Calu3 (cell line): ENCODE measurements at regions not wholly inside any gene's neighbourhood (a gene's known extent, or its start where the extent isn't known, plus 50 kb on each side); places are given as distances from the start of the nearest gene placed in this dataset.

Experiments used
- BruUV-seq: library from RNA; stranded (reverse); fragments of 400-500 nt; replicated peaks from 2 replicates; lab custom pipeline; 2021; lab: Mats Ljungman, UMichigan
- CTCF ChIA-PET: fragments of 300-600 bp; sonication (Branson Sonifier 250); formaldehyde crosslinking; loops from one replicate; lab custom pipeline; 2022; ENCODE audit warnings: antibody characterized with exemption; lab: Charles Lee
- DNase-seq: peaks from one replicate; pipeline ENCODE4 v3.0.0; 2022
- H3K27ac Mint-ChIP-seq: one replicate; pipeline ENCODE4 v1.8.0; 2022; ENCODE audit warnings: mixed read lengths; ENCODE audit not compliant: unreplicated experiment
- H3K27me3 Mint-ChIP-seq: one replicate; pipeline ENCODE4 v1.8.0; 2022; ENCODE audit warnings: mixed read lengths; ENCODE audit not compliant: unreplicated experiment
- H3K36me3 Mint-ChIP-seq: one replicate; pipeline ENCODE4 v1.8.0; 2022; ENCODE audit warnings: mild to moderate bottlenecking, moderate library complexity, mixed read lengths; ENCODE audit not compliant: insufficient read depth, unreplicated experiment
- H3K4me1 Mint-ChIP-seq: one replicate; pipeline ENCODE4 v1.8.0; 2022; ENCODE audit warnings: mild to moderate bottlenecking, low read depth, mixed read lengths; ENCODE audit not compliant: unreplicated experiment
- H3K4me3 Mint-ChIP-seq: one replicate; pipeline ENCODE4 v1.8.0; 2022; ENCODE audit warnings: mild to moderate bottlenecking, low read depth, moderate library complexity, mixed read lengths; ENCODE audit not compliant: unreplicated experiment
- H3K9me3 Mint-ChIP-seq: one replicate; pipeline ENCODE4 v1.8.0; 2022; ENCODE audit warnings: low read depth, mixed read lengths; ENCODE audit not compliant: unreplicated experiment
- CTCF ChIP-seq: fragments of 200-600 bp; IDR thresholded peaks from one replicate; pipeline ENCODE4 v1.8.0; 2022; ENCODE audit warnings: antibody characterized with exemption; ENCODE audit not compliant: unreplicated experiment
- intact Hi-C: fragments of 100-400 bp; cut with micrococcal nuclease; formaldehyde crosslinking; loops from one replicate; pipeline ENCODE4 v1.10.0; 2022; ENCODE audit not compliant: unreplicated experiment

GRCh38 chr5:38607396-38607795 lies 51.0 kb upstream of the LIFR start:
- no peak for DNase-seq
- Mint-ChIP-seq H3K4me1 (peaks cover 28% of the 10 kb centered on the region), H3K9me3 (no peaks in the 10 kb centered on the region), H3K27ac (peak overlapping the region; percentile 5), H3K36me3 (no peaks in the 10 kb centered on the region), H3K4me3 (no peak overlapping the region), H3K27me3 (no peaks in the 10 kb centered on the region)
- no TSS peak for BruUV-seq
- intact Hi-C loops = no loop called here
- CTCF ChIA-PET = interaction anchor here (1.0 to 1.9 kb wide), 3 partner anchors 9 to 31 kb away, joined by 3 to 8 read pairs (median 5); no protein-coding TSS in a partner anchor
- no peak for TF ChIP-seq CTCF

GRCh38 chr5:38607930-38608564 lies 51.6 kb upstream of the LIFR start:
- no peaks in the 10 kb centered on the region for H3K27me3 Mint-ChIP-seq
- H3K9me3 Mint-ChIP-seq = no peaks in the 10 kb centered on the region
- peaks cover 24% of the 10 kb centered on the region for H3K4me1 Mint-ChIP-seq
- H3K36me3 Mint-ChIP-seq = no peaks in the 10 kb centered on the region
- TF ChIP-seq CTCF = no peak
- H3K27ac Mint-ChIP-seq = no peak overlapping the region
- H3K4me3 Mint-ChIP-seq = no peak overlapping the region
- CTCF ChIA-PET = interaction anchor here (1.0 to 1.9 kb wide), 3 partner anchors 9 to 31 kb away, joined by 3 to 8 read pairs (median 5); no protein-coding TSS in a partner anchor
- intact Hi-C loops = no loop called here
- no peak for DNase-seq
- no TSS peak for BruUV-seq

- H3K36me3 Mint-ChIP-seq = no peaks in the 10 kb centered on the region
- H3K27ac Mint-ChIP-seq = no peak overlapping the region
- BruUV-seq = no TSS peak
- no peaks in the 10 kb centered on the region for H3K9me3 Mint-ChIP-seq
- H3K4me1 Mint-ChIP-seq = peaks cover 31% of the 10 kb centered on the region
- CTCF ChIA-PET = interaction anchor here (1.9 kb wide), 1 partner anchor 10 kb away, joined by 8 read pairs; no protein-coding TSS in a partner anchor
- TF ChIP-seq CTCF = no peak
- no peaks in the 10 kb centered on the region for H3K27me3 Mint-ChIP-seq
- no peak for DNase-seq
- H3K4me3 Mint-ChIP-seq = no peak overlapping the region
- intact Hi-C loops = no loop called here
Observed at GRCh38 chr5:38608874-38609273, 52.4 kb upstream of the LIFR start.

GRCh38 chr5:38612851-38613250 lies 56.4 kb upstream of the LIFR start:
- no peak overlapping the region for H3K4me3 Mint-ChIP-seq
- TF ChIP-seq CTCF = no peak
- CTCF ChIA-PET = interaction anchor here (0.6 kb wide), 1 partner anchor 289 kb away, joined by 5 read pairs; no protein-coding TSS in a partner anchor
- no TSS peak for BruUV-seq
- intact Hi-C loops = no loop called here
- H3K36me3 Mint-ChIP-seq = no peaks in the 10 kb centered on the region
- no peak overlapping the region for H3K27ac Mint-ChIP-seq
- H3K9me3 Mint-ChIP-seq = no peaks in the 10 kb centered on the region
- peaks cover 29% of the 10 kb centered on the region for H3K4me1 Mint-ChIP-seq
- H3K27me3 Mint-ChIP-seq = no peaks in the 10 kb centered on the region
- no peak for DNase-seq
